ENCODE measurements at regions not wholly inside any gene's neighbourhood (a gene's known extent, or its start where the extent isn't known, plus 50 kb on each side); places are given as distances from the start of the nearest gene placed in this dataset.

- no peak overlapping the region for H3K4me2 ChIP-seq (ENCODE audit: insufficient read depth, low read length)
- H3K27me3 ChIP-seq (ENCODE audit: insufficient read depth, low read length): no peaks in the 10 kb centered on the region
- DNase-seq (ENCODE audit: insufficient read length, low spot score, missing footprints): no peak
- TF ChIP-seq, protein P1, sequence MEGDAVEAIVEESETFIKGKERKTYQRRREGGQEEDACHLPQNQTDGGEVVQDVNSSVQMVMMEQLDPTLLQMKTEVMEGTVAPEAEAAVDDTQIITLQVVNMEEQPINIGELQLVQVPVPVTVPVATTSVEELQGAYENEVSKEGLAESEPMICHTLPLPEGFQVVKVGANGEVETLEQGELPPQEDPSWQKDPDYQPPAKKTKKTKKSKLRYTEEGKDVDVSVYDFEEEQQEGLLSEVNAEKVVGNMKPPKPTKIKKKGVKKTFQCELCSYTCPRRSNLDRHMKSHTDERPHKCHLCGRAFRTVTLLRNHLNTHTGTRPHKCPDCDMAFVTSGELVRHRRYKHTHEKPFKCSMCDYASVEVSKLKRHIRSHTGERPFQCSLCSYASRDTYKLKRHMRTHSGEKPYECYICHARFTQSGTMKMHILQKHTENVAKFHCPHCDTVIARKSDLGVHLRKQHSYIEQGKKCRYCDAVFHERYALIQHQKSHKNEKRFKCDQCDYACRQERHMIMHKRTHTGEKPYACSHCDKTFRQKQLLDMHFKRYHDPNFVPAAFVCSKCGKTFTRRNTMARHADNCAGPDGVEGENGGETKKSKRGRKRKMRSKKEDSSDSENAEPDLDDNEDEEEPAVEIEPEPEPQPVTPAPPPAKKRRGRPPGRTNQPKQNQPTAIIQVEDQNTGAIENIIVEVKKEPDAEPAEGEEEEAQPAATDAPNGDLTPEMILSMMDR (IDR thresholded peaks at IDR 0.05; ENCODE audit: extremely low read depth, low read depth, low read length): no peak
- no peak overlapping the region for H2AFZ ChIP-seq (ENCODE audit: low read length)
- H3K4me1 ChIP-seq (ENCODE audit: insufficient read depth, low read length): no peaks in the 10 kb centered on the region
- H4K20me1 ChIP-seq (ENCODE audit: insufficient read depth, low read length): no peaks in the 10 kb centered on the region
- H3K27ac ChIP-seq (ENCODE audit: low read depth, low read length): no peak overlapping the region
- H3K4me3 ChIP-seq (ENCODE audit: insufficient read depth, low read length): no peak overlapping the region
- H3K9me3 ChIP-seq (ENCODE audit: low read depth, low read length): no peaks in the 10 kb centered on the region
- no peaks in the 10 kb centered on the region for H3K79me2 ChIP-seq (ENCODE audit: insufficient read depth, low read length)
- no peaks in the 10 kb centered on the region for H3K36me3 ChIP-seq (ENCODE audit: insufficient read depth, low read length)
Observed at GRCh38 chr15:98445315-98445714, 203.0 kb upstream of the IGF1R start.

DNA sequence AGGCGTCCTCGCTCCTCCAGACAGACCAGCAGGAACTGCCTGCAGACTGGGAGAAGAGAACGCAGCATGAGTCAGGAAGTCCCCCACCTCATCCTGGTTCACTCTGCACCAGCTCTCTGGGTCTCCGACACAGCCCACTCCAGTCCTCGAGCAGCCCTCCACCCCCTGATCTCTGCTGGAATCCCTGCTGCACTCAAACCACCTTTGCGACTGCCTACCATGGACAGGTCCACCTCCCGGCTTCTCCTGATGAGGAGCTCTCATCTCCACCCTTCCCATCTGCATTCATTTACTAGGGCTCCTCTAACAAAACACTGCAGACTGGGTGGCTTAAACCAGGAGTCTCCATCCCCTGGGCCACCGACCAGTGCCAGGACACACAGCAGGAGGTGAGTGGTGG lies 202.3 kb upstream of the IGF1R start:
- Histone ChIP-seq H4K20me1 (ENCODE audit: insufficient read depth, low read length) (no peaks in the 10 kb centered on the region), H3K36me3 (ENCODE audit: insufficient read depth, low read length) (no peaks in the 10 kb centered on the region), H3K4me2 (ENCODE audit: insufficient read depth, low read length) (no peak overlapping the region), H3K79me2 (ENCODE audit: insufficient read depth, low read length) (no peaks in the 10 kb centered on the region), H2AFZ (ENCODE audit: low read length) (no peak overlapping the region), H3K9me3 (ENCODE audit: low read depth, low read length) (no peaks in the 10 kb centered on the region), H3K4me3 (ENCODE audit: insufficient read depth, low read length) (no peak overlapping the region), H3K27me3 (ENCODE audit: insufficient read depth, low read length) (no peaks in the 10 kb centered on the region), H3K4me1 (ENCODE audit: insufficient read depth, low read length) (no peaks in the 10 kb centered on the region), H3K27ac (ENCODE audit: low read depth, low read length) (no peak overlapping the region)
- DNase-seq (ENCODE audit: insufficient read length, low spot score, missing footprints): no peak
- TF ChIP-seq, protein P1 (IDR thresholded peaks at IDR 0.05; ENCODE audit: extremely low read depth, low read depth, low read length): no peak

GRCh38 chr15:98447069-98447468 lies 201.3 kb upstream of the IGF1R start:
- DNase-seq (ENCODE audit: insufficient read length, low spot score, missing footprints): no peak
- Histone ChIP-seq H3K27ac (ENCODE audit: low read depth, low read length) (no peak overlapping the region), H3K4me2 (ENCODE audit: insufficient read depth, low read length) (no peak overlapping the region), H3K79me2 (ENCODE audit: insufficient read depth, low read length) (no peaks in the 10 kb centered on the region), H3K27me3 (ENCODE audit: insufficient read depth, low read length) (no peaks in the 10 kb centered on the region), H3K4me1 (ENCODE audit: insufficient read depth, low read length) (no peaks in the 10 kb centered on the region), H3K36me3 (ENCODE audit: insufficient read depth, low read length) (no peaks in the 10 kb centered on the region), H4K20me1 (ENCODE audit: insufficient read depth, low read length) (no peaks in the 10 kb centered on the region), H3K9me3 (ENCODE audit: low read depth, low read length) (no peaks in the 10 kb centered on the region), H2AFZ (ENCODE audit: low read length) (no peak overlapping the region), H3K4me3 (ENCODE audit: insufficient read depth, low read length) (no peak overlapping the region)
- TF ChIP-seq, protein P1 (IDR thresholded peaks at IDR 0.05; ENCODE audit: extremely low read depth, low read depth, low read length): no peak

GRCh38 chr15:98451236-98451635 lies 197.1 kb upstream of the IGF1R start:
- H3K79me2 ChIP-seq (ENCODE audit: insufficient read depth, low read length): no peaks in the 10 kb centered on the region
- no peaks in the 10 kb centered on the region for H3K4me1 ChIP-seq (ENCODE audit: insufficient read depth, low read length)
- H3K36me3 ChIP-seq (ENCODE audit: insufficient read depth, low read length): no peaks in the 10 kb centered on the region
- TF ChIP-seq, protein P1 (IDR thresholded peaks at IDR 0.05; ENCODE audit: extremely low read depth, low read depth, low read length): no peak
- H4K20me1 ChIP-seq (ENCODE audit: insufficient read depth, low read length): no peaks in the 10 kb centered on the region
- no peak overlapping the region for H2AFZ ChIP-seq (ENCODE audit: low read length)
- no peak overlapping the region for H3K27ac ChIP-seq (ENCODE audit: low read depth, low read length)
- DNase-seq (ENCODE audit: insufficient read length, low spot score, missing footprints): no peak
- no peak overlapping the region for H3K4me2 ChIP-seq (ENCODE audit: insufficient read depth, low read length)
- H3K9me3 ChIP-seq (ENCODE audit: low read depth, low read length): no peaks in the 10 kb centered on the region
- no peaks in the 10 kb centered on the region for H3K27me3 ChIP-seq (ENCODE audit: insufficient read depth, low read length)
- H3K4me3 ChIP-seq (ENCODE audit: insufficient read depth, low read length): no peak overlapping the region

Data from osteoblast (primary cell).